Adrenal gland (tissue), 5 donors: ENCODE measurements at regions not wholly inside any gene's neighbourhood (a gene's known extent, or its start where the extent isn't known, plus 50 kb on each side); places are given as distances from the start of the nearest gene placed in this dataset.

ENCODE experiments used
- POLR2A ChIP-seq, 2 donors: fragments of 450-650 bp; IDR thresholded peaks; one replicate each; pipeline ENCODE4 v1.6.1; 2017; ENCODE audit warnings: antibody characterized with exemption in 2 of 2, mild to moderate bottlenecking in 2 of 2, moderate library complexity in 1 of 2
- TF ChIP-seq, protein P1 (sequence below), 6 experiments: fragments of 450-650 bp in 4 of 6; fragments of 200-600 bp in 2 of 6; sonication (generic) in 1 of 6; IDR thresholded peaks; 1 replicate in 5 of 6; 2 replicates in 1 of 6; pipeline versions ENCODE4 v1.5.1 to v1.8.0; 2016 to 2021; ENCODE audit warnings: antibody characterized with exemption in 6 of 6, mild to moderate bottlenecking in 2 of 6, moderate library complexity in 1 of 6
- donor health status: DM: no; HTN: no; CAD: no.

DNA sequence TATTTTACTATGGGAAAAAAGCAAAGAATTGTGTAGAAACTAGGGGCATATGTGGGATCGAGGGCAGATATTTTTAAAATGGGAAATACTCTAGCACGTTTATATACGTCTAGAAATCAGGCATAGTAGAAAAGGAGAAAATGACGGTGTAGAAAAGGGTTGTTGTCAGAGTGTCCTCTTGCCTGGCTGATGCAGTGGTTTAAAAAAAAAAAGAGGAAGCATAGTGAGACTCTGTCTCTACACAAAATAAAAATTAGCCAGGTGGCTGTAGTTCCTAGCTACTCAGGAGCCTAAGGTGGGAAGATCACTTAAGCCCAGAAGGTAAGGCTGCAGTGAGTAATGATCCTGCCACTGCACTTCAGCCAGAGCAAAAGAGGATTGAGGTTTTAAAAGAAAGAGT lies 64.7 kb upstream of the LRRC7 start:
- TF ChIP-seq POLR2A (IDR thresholded peaks at IDR 0.05), result no peak
- TF ChIP-seq, protein P1, sequence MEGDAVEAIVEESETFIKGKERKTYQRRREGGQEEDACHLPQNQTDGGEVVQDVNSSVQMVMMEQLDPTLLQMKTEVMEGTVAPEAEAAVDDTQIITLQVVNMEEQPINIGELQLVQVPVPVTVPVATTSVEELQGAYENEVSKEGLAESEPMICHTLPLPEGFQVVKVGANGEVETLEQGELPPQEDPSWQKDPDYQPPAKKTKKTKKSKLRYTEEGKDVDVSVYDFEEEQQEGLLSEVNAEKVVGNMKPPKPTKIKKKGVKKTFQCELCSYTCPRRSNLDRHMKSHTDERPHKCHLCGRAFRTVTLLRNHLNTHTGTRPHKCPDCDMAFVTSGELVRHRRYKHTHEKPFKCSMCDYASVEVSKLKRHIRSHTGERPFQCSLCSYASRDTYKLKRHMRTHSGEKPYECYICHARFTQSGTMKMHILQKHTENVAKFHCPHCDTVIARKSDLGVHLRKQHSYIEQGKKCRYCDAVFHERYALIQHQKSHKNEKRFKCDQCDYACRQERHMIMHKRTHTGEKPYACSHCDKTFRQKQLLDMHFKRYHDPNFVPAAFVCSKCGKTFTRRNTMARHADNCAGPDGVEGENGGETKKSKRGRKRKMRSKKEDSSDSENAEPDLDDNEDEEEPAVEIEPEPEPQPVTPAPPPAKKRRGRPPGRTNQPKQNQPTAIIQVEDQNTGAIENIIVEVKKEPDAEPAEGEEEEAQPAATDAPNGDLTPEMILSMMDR (IDR thresholded peaks at IDR 0.05), result no peak
